GM13976 (cell line): ENCODE measurements at regions not wholly inside any gene's neighbourhood (a gene's known extent, or its start where the extent isn't known, plus 50 kb on each side); places are given as distances from the start of the nearest gene placed in this dataset.

Experiments
- DNase-seq: peaks from one replicate; pipeline ENCODE4 v3.0.0; 2012; ENCODE audit warnings: low spot score
- CTCF ChIP-seq: IDR thresholded peaks from 2 replicates; pipeline ENCODE4 v1.5.1; 2012; ENCODE audit warnings: borderline replicate concordance, mild to moderate bottlenecking; ENCODE audit not compliant: insufficient read depth; ENCODE audit errors: extremely low read depth, missing control alignments, control extremely low read depth
- in situ Hi-C: fragments of 300-500 bp; cut with MboI; formaldehyde crosslinking; loops from one replicate; pipeline ENCODE4 v1.12.0; 2022; ENCODE audit warnings: low sequenced_read_pairs, mixed read lengths, inconsistent platforms; ENCODE audit not compliant: unreplicated experiment

- no peak for DNase-seq
- in situ Hi-C loops, result no loop called here
- no peak for TF ChIP-seq CTCF
Observed at GRCh38 chr11:41612415-41612814, 153.0 kb upstream of the LRRC4C start.

- DNase-seq, result no peak
- in situ Hi-C loops, result no loop called here
- no peak for TF ChIP-seq CTCF
Observed at GRCh38 chr11:41613326-41613725, 153.9 kb upstream of the LRRC4C start.

- no peak for DNase-seq
- in situ Hi-C loops, result no loop called here
- no peak for TF ChIP-seq CTCF
Observed at GRCh38 chr11:41622707-41623359, 163.4 kb upstream of the LRRC4C start.

GRCh38 chr11:41659985-41660384 lies 200.5 kb upstream of the LRRC4C start:
- no peak for TF ChIP-seq CTCF
- DNase-seq, result no peak

GRCh38 chr11:41660585-41660984 lies 201.1 kb upstream of the LRRC4C start:
- no peak for TF ChIP-seq CTCF
- in situ Hi-C loops, result no loop called here
- DNase-seq, result no peak

More at GRCh38 chr11:41659985-41660384, 200.5 kb upstream of the LRRC4C start:
- in situ Hi-C loops, result no loop called here

- in situ Hi-C loops, result no loop called here
- no peak for TF ChIP-seq CTCF
- DNase-seq, result no peak
Observed at GRCh38 chr11:41665441-41666360, 206.2 kb upstream of the LRRC4C start.
